Fibroblast of skin of right quadriceps (primary cell): ENCODE measurements at regions not wholly inside any gene's neighbourhood (a gene's known extent, or its start where the extent isn't known, plus 50 kb on each side); places are given as distances from the start of the nearest gene placed in this dataset.
A peak's percentile ranks its signal among the peaks of the same experiment; 100 is the strongest.
"Not testable (repeated sequence)": the region's sequence is repeated elsewhere in the genome, so short reads cannot be mapped to it uniquely, and the experiment has no call there.

Experiments
- DNase-seq: peaks from one replicate; pipeline ENCODE4 v3.0.0-alpha.2; 2013

DNA sequence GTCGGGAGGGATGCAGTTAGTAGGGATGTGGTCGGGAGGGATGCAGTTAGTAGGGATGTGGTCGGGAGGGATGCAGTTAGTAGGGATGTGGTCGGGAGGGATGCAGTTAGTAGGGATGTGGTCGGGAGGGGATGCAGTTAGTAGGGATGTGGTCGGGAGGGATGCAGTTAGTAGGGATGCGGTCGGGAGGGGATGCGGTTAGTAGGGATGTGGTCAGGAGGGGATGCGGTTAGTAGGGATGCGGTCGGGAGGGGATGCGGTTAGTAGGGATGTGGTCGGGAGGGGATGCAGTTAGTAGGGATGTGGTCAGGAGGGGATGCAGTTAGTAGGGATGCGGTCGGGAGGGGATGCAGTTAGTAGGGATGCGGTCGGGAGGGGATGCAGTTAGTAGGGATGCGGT, 96.2 kb downstream of the BDH1 start:
- not testable (repeated sequence) for DNase-seq

DNA sequence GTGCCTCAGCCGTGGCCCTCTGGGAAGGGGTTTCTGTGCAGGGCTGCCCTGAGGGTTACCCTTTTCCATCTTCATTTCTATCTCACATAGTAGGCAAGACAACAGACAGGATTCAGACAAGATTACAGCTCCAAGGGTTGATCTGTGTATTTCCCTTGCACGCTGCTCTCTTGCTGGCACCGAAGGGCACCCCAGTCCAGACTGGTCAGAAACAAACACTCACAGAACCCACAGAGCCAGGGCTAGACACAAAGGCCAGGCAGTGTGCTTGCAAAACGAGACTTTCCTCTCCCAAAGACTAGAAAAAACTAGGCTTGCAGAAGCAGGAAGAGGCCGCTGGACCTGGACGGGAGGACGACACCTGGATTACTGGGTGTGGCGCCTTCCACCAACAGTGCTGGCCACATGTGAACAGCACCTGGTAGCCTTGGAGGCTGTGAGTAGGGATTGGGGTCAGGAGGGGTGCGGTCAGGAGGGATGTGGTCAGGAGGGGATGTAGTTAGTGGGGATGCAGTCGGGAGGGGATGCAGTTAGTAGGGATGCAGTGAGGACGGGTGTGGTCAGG, 96.8 kb downstream of the BDH1 start:
- no peak for DNase-seq

DNA sequence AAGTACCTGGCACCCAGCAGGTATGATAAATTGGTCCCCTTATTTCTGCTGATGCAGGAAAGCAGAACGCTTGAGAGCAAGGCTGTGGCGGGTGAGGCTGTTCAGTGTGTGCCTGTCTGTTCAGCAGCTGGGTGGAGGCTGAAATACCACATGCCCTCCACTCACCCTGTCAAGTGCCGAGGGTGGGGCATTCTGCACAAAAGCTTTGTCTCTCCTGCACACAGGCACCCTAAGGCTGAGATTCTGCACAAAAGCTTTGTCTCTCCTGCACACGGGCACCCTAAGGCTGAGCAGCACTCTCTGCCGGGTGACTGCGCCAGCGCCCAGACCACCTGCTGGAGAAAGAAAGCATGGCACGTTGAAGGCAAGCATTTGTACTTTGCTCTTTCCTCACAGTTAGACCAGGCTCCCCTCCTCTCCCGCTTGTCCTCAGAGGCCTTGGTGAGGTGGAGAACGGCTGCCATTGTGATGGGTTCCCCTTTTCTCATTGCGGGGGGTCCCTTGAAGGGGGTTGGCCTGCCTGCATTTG, 97.5 kb downstream of the BDH1 start:
- DNase-seq = no peak

DNA sequence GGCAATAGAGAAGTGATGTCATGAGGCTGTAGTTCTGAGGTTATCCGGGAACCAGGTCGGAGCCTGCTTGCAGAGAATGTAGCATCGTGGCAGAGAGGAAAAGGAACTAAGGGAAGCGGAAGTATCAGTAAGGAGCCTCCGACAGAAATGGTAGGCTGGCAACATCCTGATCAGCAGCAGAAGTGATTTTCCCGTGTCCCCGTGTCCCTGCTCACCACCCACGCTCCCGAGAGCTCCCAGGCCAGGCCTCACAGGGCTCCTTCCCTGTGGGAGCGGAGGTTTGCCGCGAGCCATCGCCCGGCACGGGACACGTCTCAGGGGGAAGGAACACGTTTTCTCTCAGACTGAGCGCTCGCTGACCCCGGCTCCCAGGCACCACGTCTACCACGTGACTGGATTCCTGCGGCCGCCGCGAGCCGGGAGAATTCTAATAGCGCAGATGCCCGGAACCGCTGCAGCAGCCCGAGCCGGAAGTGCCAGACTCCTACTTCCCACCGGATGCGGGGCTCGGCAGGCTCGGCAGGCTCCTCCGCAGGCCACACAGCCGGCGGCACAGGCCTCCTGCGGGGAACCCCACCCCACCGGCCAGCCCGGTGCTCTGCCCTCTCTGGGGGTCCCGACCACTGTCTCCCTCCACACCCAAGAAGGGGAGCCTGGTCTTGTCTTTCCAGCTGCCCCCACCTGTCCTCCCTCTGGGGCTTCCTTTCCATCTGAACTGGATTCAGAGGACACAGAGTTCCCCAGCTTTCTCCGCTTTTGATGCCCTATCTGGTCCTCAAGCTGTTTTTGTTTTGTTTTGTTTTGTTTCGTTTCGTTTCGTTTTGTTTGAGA, 99.3 kb downstream of the BDH1 start:
- DNase-seq = peak; percentile 93

DNA sequence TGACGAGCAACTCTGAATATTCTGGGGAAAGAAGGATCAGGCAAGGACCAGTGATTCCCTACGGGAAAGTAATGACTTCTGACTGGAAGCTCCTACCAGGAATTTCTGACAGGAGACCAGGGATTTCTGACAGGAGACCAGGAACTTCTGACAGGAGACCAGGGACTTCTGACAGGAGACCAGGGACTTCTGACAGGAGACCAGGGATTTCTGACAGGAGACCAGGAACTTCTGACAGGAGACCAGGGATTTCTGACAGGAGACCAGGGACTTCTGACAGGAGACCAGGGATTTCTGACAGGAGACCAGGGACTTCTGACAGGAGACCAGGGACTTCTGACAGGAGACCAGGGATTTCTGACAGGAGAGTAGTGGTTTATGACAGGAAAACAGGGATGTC, 100.9 kb downstream of the BDH1 start:
- DNase-seq = not testable (repeated sequence)

DNA sequence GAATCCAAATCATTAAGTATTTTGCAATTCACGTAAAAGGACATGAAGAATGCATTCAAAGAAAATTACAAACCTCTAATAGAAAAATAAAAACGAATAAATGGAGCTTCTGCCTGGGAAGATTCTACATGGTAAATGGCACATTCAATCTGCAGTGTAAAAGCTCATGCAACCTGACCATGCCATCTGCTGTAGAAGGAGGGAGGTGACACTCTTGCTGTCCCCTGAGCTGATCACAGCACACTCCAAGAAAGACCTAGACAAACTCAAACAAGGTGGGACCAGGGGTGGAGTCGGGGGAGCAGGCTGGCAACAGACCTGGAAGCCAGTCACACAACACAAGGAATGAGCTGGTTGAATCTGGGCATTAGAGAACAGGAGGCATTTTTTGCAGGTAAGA, 101.8 kb downstream of the BDH1 start:
- DNase-seq = no peak

DNA sequence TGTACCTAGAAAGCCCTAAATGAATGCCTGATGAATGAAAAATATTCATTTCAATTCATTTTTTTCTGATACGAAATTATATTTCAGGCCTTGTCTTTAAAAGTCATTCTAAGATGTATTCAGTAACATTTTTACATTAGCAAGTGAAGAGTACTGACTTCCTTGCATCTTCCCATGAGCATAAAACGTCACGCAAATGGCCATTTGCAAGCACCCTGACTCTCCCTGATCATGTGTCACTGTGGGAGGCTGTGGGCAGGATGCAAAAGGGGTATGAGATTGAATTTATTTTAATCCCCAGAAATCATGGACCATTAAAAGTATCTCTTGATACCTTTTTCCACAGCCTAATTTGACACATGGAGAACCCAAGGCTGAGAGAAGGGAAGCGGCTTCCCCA, 105.0 kb downstream of the BDH1 start:
- no peak for DNase-seq

DNA sequence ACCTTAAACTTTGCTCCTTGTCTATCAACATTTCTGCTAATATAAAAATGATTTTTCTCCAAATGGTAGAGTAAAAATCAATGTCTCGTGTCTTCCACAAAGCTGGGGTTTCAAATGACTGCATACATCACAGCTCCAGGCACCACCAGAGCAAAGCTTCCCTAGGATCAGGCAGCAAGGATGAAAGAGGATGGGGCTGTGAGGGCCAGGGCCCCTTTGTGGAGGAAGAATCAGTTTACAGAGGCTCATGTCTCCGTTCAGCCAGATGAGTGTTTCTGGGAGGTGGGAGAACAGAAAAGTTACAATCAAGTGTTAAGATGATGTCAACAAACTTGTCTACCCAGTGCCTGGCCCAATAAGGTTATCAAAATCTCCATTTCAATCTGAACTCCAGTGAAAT, 105.5 kb downstream of the BDH1 start:
- DNase-seq = no peak

DNA sequence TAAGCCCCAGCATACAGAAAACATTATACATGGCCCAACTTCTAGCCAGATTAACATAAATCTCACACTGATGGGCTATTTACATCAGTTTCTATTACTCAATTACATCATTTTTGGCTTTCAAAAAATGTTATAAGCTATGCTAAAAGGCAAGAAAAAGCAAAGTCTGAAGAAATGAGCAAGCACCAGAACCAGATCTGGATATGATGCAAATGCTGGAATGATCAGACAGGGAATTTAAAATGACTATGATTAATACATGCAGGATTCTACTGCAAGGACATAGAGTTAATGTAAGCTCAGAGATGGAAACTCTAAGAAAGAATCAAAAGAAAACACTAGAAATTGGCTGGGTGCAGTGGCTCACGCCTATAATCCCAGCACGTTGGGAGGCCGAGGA, 106.6 kb downstream of the BDH1 start:
- DNase-seq = peak; percentile 35

DNA sequence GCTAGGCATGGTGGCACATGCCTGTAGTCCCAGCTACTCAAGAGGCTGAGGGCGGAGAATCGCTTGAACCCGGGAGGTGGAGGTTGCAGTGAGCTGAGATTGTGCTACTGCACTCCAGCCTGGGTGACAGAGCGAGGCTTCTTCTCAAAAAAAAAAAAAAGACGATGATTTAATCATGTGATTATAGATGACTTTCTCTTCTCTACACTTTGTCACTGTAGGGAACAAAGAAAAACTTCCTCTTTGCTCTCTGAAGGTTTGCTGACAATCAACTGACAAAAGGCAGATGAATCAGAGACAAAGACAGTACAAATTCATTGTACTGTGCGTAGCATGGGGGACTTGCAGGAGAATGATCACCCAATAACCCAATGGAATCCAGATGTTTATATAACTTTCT, 108.0 kb downstream of the BDH1 start:
- DNase-seq = not testable (repeated sequence)

DNA sequence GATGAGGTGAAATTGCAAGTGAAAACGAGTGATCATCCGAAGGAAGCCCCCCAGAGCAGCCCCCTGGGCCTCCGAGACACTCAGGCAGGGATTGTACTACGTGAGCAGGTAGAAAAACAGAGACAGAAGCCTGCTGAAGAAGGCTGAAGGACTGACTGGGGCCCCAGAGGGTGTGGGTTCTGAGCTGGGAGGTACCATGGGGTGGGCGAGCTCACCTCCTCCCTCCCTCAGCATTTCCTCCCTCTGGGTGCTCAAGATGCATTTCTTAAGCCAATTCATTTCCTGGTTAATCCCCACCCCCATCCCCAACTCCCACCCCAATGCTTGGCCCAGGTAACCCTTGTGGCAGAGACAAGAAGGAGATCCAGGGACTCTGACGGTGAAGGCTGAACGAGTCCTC, 108.7 kb downstream of the BDH1 start:
- DNase-seq = no peak

DNA sequence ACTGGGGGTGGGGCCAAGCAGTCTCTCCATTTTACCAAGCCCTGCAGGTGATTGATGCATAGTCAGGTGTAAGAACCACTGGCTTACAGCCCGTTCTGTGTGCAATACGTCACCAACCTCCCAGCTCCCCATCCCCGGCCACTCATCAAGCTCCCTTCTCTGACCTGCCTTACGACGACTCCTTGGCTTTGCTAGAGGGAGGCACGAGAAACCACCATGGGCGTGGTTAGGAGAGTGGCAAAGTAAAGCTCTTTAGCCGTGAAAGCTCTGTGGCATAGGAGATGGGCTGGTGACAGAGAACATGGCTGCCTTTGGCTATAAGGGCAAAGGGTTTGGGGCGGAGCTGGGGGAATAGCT, 109.1 kb downstream of the BDH1 start:
- DNase-seq = no peak

DNA sequence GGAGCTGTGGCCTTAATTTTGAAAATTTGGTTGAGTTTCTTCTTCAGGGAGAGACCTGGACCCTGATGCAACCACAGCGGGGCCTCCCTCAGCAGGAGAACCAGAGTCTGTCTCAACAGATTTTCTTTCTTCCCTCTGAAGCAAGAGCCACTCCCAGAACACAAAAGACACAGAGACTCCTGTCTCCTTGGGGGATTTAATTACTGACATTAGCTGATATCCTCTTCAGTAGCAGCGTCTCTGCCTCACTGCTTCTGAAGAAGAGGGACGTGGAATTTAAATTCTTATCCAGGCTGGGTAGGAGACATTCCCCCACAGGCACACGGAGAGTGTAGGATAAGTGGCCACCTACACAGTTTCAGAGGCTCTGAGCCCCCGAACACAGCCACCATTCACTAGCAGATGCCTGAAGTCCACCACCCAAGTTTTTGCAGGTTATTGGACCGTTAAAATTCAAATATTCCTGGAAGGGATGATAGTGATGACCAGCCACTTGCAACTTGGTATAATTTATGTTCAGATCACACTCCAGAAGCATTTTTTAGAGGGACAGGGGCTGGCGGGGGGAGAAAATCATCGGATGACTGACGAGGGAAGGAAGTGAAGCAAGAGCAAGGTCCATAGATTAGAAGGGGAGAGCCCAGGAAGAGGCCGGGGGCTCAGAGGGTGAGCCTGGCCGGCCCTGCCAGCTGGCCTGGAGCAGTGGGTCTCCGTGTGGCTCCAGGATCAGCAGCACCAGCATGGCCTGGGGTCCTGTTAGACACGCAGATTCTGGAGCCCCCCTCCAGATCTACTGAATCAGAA, 109.7 kb downstream of the BDH1 start:
- DNase-seq = no peak

DNA sequence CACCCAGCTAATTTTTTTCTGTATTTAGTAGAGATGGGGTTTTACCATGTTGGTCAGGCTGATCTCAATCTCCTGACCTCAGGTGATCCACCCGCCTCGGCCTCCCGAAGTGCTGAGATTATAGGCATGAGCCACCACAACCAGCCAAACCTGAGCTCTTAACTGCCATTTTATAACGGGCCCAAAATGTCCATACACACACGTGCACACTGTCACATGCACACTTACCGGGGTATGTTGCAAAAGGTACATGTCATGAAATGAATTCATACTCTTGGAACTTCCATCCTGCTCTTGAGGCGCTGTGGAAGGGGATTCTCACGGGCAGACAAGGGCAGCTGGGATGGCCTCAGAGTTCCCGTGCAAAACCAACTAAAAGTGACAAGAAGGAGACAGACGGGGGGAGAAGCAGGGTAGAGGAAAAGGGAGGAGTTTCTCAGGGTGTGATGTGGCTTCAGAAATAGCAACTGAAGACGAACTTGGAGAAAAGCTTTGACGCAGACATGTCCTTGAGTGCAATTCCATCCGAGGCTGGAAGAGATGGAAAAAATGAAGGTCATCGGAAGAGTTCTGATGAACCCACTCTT, 110.9 kb downstream of the BDH1 start:
- DNase-seq = no peak

DNA sequence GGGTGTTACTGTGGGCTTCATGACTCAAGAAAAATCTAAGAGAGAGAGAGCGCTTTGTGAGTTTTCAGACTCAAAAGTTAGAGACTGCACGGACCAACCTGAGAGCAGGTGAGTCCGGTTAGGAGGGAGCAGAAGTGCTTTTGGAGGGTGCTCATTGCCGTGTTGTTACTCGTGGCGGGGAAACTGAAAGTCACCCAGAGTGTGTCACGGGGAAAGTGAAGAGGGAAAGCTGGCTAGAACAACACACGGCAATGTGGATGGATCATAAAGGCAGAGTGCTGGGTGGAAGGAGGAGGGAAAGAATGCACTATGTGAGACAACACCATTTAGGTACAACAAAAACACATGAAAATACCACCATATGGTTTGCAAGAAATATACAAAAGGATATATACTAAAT, 112.3 kb downstream of the BDH1 start:
- no peak for DNase-seq

DNA sequence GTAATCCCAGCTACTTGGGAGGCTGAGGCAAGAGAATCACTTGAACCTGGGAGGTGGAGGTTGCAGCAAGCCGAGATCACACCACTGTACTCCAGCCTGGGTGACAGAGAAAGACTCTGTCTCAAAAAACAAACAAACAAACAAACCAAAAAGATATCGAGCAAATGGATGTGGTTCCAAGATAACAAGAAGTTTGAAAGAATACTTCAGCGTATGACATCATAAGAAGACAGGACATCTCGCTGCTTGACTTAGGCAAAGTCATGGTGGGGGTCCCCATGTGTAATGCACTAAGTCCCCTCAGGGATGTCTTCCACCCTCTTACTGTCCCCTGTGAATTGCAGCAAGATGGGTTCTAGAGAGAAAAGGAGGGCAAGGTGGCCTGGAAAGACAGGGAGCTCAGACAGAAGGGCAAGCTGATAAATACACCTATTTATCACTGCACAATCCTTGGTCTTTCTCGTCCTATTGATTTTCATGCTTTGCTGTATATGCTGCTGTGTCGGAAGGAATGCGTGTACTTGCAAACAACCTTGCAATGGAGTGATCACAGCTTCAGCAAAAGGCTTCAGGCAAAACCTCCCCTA, 115.0 kb downstream of the BDH1 start:
- no peak for DNase-seq

DNA sequence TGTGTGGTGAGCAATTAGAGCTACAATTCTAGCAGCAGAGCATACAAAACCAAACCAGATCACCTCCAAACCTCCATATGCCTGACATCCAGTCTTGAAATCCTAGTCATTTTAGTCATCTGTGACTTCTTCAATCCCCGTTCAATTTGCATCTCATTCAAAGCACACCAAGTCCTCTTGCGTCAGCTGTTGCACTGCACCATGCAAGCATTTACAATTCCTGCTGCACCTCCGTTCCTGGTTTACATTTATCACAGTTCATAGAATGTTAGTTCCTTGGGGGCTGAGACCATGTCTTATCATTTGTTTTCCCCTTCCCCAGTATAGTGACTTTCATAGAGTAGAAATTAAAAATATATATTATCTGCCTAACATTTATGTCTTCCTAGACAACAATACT, 116.9 kb downstream of the BDH1 start:
- no peak for DNase-seq

DNA sequence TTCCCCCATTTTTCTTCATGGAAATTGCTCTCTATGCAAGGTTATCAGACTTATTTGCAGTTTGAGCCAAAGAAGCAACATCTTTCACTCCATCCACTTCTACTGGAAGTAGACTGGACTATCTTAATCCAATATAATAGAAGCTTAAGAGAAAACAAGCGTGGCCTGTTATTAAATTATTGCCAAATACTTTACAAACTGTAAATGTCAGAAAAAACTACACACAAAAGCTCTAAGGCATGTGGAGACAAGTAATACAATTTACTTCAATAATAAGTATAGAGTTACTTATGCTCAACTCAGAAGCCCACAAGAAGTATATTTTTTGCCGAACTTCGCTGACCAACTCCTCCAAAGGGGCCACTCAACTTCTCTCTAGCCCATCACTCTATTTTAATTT, 120.3 kb downstream of the BDH1 start:
- no peak for DNase-seq

DNA sequence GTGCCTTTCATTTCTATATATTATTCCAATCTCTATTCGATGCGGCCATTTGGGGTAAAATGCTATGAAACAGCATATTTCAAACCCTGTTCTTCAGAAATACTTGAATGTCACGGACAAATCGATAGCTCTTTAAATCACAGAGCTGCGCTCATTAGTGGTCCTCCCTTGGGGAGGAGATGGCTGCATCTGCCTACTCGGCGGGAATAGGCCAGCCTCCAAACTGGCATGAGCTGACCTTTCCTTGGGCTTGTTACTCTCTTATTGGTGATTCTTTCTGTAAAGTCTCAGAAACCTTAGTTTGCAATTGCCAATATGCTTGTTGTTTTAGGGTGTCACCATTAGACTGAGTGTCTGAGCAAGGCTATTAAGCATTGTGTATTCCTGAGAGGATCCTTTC, 120.9 kb downstream of the BDH1 start:
- no peak for DNase-seq

DNA sequence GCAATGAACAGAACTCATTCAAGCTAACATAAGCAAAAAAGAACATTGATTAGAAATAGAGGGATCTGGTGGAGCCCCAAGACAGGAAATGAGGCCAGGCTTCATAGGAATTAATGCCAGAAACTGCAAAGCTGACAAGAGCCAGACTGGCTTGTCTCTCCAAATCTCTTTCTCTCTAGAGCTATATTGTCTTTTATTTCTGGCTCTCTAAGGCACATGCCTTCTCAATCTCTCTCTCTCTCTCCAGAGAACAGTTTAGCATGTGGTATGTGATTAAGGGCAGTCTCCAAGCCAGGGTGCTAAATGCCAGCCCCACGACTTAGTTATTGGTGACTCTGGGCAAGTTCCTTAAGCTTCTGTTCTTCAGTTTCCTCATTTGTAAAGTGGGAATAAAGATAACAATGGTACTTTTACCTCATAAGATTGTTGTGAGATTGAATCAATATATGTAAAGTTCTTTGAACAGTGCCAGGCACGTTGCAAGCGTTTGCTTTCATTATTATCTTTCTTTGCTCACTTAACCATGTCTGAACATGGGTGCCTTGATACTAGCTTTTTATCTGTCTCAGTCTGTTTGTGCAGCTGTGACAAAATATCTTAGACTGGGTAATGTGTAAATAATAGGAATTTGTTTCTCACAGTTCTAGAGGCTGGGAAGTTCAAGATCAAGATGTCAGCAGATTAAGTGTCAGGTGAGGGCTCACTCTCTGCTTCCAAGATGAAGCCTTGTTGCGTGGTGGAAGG, 123.2 kb downstream of the BDH1 start:
- DNase-seq = no peak

DNA sequence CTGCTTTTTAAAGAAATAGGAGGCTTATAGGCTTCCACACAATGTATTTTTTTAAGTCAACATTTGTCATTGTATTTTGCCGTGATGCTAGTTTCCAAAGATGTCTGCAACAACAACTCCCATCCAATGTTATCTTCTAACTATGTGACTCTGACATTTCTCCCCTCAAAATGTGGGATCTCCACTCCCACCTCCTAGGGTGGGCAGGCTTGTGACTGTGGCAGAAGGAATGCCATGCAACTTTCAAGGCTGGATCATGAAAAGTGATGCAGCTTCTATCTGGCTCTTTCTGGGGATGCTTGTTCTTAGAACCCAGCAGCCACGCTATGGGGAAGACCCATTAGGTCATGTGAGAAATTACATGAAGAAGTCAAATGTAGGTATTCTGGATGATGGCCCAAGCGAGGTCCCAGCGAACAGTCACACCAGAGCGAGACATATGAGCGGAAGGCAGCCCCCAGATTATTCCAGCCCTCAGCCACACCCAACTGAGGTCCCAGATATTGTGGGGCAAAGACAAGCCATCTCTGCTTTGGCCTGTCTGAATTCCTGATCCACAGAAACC, 124.3 kb downstream of the BDH1 start:
- DNase-seq = peak; percentile 32

DNA sequence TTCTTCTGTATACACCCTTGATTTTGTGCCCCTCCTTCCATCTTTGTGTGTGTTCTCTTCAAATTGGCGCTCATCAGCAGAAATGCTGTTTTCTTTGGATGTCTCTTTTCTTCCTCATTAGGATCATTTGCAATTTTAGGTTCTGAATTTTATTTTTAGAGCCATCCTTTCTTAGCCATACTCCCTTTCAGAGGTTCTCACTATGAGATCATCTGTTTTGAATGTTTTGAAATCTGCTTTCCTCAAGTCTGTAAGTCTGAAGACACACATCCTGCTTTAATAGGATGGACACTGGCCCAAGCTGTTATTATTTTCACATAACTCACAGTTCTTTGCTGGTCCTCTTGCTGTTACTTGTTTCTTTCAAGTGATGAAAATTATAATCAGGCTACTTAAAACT, 124.8 kb downstream of the BDH1 start:
- DNase-seq = peak; percentile 53
